ENCODE measurements at regions not wholly inside any gene's neighbourhood (a gene's known extent, or its start where the extent isn't known, plus 50 kb on each side); places are given as distances from the start of the nearest gene placed in this dataset.

DNA sequence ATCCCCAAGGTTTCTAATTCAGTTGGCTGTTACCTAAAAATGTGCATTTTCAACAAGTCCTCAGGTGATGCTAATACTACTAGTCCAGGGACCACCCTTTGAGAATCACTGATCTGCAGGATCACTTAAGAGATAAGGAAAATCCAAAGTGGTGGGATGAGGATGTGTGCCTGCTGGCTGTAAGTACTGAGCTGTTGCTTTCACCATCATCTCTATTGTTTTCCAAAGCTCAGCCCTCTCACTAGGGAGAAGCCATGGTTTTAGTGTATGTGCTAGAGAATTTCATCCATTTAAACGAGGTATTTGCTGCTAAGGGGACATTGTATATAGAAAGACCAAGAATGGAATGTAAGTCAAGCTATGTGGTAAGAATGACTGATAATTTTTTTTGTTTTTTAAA lies 202.3 kb downstream of the KIF21A start:
- DNase-seq (ENCODE audit: low read depth) = no peak
- TF ChIP-seq, protein P1, sequence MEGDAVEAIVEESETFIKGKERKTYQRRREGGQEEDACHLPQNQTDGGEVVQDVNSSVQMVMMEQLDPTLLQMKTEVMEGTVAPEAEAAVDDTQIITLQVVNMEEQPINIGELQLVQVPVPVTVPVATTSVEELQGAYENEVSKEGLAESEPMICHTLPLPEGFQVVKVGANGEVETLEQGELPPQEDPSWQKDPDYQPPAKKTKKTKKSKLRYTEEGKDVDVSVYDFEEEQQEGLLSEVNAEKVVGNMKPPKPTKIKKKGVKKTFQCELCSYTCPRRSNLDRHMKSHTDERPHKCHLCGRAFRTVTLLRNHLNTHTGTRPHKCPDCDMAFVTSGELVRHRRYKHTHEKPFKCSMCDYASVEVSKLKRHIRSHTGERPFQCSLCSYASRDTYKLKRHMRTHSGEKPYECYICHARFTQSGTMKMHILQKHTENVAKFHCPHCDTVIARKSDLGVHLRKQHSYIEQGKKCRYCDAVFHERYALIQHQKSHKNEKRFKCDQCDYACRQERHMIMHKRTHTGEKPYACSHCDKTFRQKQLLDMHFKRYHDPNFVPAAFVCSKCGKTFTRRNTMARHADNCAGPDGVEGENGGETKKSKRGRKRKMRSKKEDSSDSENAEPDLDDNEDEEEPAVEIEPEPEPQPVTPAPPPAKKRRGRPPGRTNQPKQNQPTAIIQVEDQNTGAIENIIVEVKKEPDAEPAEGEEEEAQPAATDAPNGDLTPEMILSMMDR (IDR thresholded peaks at IDR 0.05; ENCODE audit: low read depth, low read length, missing control alignments) = no peak
- no peak overlapping the region for H3K4me3 ChIP-seq (ENCODE audit: low read depth, low read length)

DNA sequence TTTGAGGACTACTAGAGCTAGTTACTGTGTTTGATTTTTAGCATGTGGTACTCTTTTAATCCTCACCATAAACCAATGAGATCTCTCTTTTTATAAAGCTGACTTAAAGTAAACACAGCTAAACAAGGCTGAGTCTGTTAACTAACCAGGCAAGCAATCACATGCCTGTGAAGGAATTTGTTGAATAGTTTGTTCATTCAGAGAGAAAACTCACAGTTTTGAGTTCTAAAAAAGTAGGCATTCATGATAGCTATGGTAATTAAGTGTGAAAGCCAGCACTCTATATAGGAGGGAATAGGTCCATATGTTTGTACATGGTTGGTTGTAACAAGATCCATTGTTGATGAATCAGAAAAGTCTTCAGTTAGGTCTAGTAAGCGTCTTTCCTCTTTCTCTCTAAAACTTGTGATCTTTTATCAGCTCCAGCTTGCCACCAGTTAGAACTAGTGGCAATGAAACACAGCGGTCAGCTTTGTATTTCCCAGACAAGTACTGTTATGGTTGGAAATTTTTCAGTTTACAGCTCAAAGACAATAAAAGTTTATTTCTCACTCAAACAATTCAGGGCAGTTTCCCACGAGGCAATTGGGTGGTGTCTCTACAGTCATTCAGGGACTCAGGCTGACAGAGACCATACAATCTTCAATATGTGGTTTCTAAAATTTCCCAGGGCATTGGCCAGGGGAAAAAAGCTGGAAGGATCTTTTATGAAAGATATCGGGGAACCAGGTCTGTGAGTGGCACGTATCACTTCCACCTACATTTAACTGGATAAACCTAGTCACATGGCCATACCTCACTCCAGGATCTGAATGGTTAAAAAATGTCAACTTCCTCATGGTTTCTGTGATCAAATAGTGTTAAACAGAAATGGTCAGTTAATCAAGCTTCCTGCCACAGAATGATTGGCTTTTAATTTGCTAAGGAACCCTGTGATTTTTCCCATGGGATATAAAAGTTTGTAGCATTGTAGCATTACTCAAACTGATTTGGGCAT lies 203.1 kb downstream of the KIF21A start:
- DNase-seq (ENCODE audit: low read depth) = no peak
- TF ChIP-seq, protein P1 (IDR thresholded peaks at IDR 0.05; ENCODE audit: low read depth, low read length, missing control alignments) = no peak
- no peak overlapping the region for H3K4me3 ChIP-seq (ENCODE audit: low read depth, low read length)

DNA sequence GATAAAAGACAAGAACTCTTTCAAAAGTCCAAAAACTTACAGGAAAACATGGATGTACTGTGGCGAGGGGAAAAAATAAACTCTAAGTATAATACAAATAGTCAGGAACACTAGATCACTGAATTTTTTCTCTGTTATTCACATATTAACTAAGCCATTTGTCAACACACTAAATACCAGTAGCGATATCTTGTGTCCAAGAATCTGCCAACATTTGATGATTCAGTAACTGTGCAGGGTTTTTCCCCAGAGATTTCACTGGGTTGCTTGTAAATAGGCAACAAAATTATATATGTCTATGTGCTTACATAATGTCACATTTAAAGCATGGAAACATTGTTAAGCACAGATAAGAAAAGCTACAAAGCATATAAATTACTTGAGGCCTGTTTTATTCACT lies 205.9 kb downstream of the KIF21A start:
- DNase-seq (ENCODE audit: low read depth) = no peak
- TF ChIP-seq, protein P1 (IDR thresholded peaks at IDR 0.05; ENCODE audit: low read depth, low read length, missing control alignments) = no peak
- H3K4me3 ChIP-seq (ENCODE audit: low read depth, low read length) = no peak overlapping the region

DNA sequence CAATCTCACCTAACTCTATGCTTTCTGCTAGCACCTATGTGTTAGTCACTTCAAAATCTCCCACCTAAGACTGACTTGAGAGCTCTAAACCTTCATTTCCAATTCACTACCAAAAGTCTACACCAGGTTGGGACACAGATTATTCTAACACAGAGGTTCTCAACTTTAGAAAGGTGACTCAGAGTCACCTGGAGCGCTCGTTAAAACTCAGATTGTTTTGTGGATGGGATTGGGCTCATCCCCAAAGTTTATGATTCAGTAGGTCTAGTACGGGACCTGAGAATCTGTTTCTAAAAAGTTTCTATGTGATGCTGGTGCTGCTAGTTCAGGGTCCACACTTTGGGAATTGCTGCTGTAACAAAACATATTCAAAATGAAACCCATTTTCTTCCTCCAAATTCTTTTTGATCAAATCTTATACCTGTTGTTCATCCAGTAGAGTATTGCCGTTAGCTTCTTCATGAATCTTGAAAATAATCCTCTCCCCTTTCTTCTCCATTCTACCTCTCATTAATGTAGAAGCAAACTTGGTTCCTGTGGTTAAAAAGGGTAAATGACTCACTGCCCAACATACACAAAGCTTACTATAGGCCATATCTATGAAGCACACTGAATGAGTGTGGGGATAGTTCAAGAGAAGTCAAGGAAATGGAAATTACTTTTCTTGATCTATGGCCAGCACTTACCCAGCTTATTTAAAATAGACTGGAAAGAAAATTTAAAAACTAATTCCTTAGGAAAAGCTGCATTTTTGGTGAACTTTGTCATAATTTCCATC lies 206.7 kb downstream of the KIF21A start:
- DNase-seq (ENCODE audit: low read depth) = no peak
- TF ChIP-seq, protein P1 (IDR thresholded peaks at IDR 0.05; ENCODE audit: low read depth, low read length, missing control alignments) = no peak
- no peak overlapping the region for H3K4me3 ChIP-seq (ENCODE audit: low read depth, low read length)

DNA sequence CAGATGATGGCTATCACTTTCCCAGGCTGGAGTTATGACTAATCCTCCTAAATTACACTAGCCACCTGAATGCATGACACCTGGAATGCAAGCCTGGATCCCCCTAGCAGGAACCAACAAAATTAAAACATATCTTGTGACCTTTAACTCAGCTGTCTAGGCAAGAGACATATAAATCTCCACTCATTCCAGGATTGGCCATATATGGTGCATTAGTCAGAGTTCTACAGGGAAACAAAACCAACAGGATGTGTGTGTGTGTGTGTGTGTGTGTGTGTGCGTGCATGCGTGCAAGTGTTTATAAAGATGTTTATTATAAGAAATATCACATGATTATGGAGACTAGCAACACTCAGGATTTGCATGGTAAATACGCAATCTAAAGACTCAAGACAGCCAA lies 212.8 kb downstream of the KIF21A start:
- H3K4me3 ChIP-seq (ENCODE audit: low read depth, low read length) = no peak overlapping the region
- TF ChIP-seq, protein P1 (IDR thresholded peaks at IDR 0.05; ENCODE audit: low read depth, low read length, missing control alignments) = no peak
- no peak for DNase-seq (ENCODE audit: low read depth)

DNA sequence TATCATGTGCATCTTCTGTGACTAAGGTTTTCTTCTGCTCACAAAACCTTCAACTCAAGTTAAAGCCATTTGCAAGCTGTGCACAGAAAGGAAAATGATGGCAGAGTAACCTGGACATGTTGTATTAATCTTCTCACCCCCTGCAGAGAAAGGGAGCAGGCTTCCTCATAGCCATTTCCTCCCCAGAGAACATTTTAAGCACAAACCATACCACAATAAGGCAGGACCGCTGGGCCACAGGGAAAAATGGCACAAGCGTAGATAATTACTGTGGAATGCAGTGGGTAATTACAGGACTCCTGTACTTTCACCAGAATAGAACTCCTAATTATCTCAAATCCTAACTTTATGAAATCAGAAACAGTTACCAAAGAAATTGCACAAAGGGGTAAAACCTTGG lies 215.7 kb downstream of the KIF21A start:
- no peak for DNase-seq (ENCODE audit: low read depth)
- TF ChIP-seq, protein P1 (IDR thresholded peaks at IDR 0.05; ENCODE audit: low read depth, low read length, missing control alignments) = no peak
- no peak overlapping the region for H3K4me3 ChIP-seq (ENCODE audit: low read depth, low read length)

All from GM12864 (cell line).